ENCODE measurements at regions not wholly inside any gene's neighbourhood (a gene's known extent, or its start where the extent isn't known, plus 50 kb on each side); places are given as distances from the start of the nearest gene placed in this dataset.

GRCh38 chr1:116298746-116299145 is 74.3 kb upstream of the ATP1A1 start:
- no peaks in the 10 kb centered on the region for H3K36me3 ChIP-seq (ENCODE audit: control insufficient read depth, insufficient read depth, low read length)
- H3K27me3 ChIP-seq (replicated peaks; ENCODE audit: control insufficient read depth, insufficient read depth, low read length): no peaks in the 10 kb centered on the region
- no peak for DNase-seq (ENCODE audit: extremely low read depth, insufficient read length)
- TF ChIP-seq CTCF (IDR thresholded peaks at IDR 0.05; ENCODE audit: insufficient read depth, low read length, poor library complexity, severe bottlenecking): no peak
- no peak overlapping the region for H3K4me3 ChIP-seq (replicated peaks; ENCODE audit: low read depth, low read length)

- no peak overlapping the region for H3K4me3 ChIP-seq (replicated peaks; ENCODE audit: low read depth, low read length)
- no peak for DNase-seq (ENCODE audit: extremely low read depth, insufficient read length)
- H3K27me3 ChIP-seq (replicated peaks; ENCODE audit: control insufficient read depth, insufficient read depth, low read length): no peaks in the 10 kb centered on the region
- H3K36me3 ChIP-seq (ENCODE audit: control insufficient read depth, insufficient read depth, low read length): no peaks in the 10 kb centered on the region
- no peak for TF ChIP-seq CTCF (IDR thresholded peaks at IDR 0.05; ENCODE audit: insufficient read depth, low read length, poor library complexity, severe bottlenecking)
Measured at GRCh38 chr1:116299248-116299647, 73.8 kb upstream of the ATP1A1 start.

GRCh38 chr1:116302281-116302680 is 70.8 kb upstream of the ATP1A1 start:
- no peak for TF ChIP-seq CTCF (IDR thresholded peaks at IDR 0.05; ENCODE audit: insufficient read depth, low read length, poor library complexity, severe bottlenecking)
- DNase-seq (ENCODE audit: extremely low read depth, insufficient read length): no peak
- no peaks in the 10 kb centered on the region for H3K36me3 ChIP-seq (ENCODE audit: control insufficient read depth, insufficient read depth, low read length)
- H3K4me3 ChIP-seq (replicated peaks; ENCODE audit: low read depth, low read length): no peak overlapping the region
- no peaks in the 10 kb centered on the region for H3K27me3 ChIP-seq (replicated peaks; ENCODE audit: control insufficient read depth, insufficient read depth, low read length)

- no peaks in the 10 kb centered on the region for H3K27me3 ChIP-seq (replicated peaks; ENCODE audit: control insufficient read depth, insufficient read depth, low read length)
- H3K36me3 ChIP-seq (ENCODE audit: control insufficient read depth, insufficient read depth, low read length): no peaks in the 10 kb centered on the region
- no peak for DNase-seq (ENCODE audit: extremely low read depth, insufficient read length)
- no peak for TF ChIP-seq CTCF (IDR thresholded peaks at IDR 0.05; ENCODE audit: insufficient read depth, low read length, poor library complexity, severe bottlenecking)
- no peak overlapping the region for H3K4me3 ChIP-seq (replicated peaks; ENCODE audit: low read depth, low read length)
Measured at GRCh38 chr1:116306102-116306501, 66.9 kb upstream of the ATP1A1 start.

- DNase-seq (ENCODE audit: extremely low read depth, insufficient read length): no peak
- no peaks in the 10 kb centered on the region for H3K36me3 ChIP-seq (ENCODE audit: control insufficient read depth, insufficient read depth, low read length)
- no peak overlapping the region for H3K4me3 ChIP-seq (replicated peaks; ENCODE audit: low read depth, low read length)
- no peaks in the 10 kb centered on the region for H3K27me3 ChIP-seq (replicated peaks; ENCODE audit: control insufficient read depth, insufficient read depth, low read length)
- no peak for TF ChIP-seq CTCF (IDR thresholded peaks at IDR 0.05; ENCODE audit: insufficient read depth, low read length, poor library complexity, severe bottlenecking)
Measured at GRCh38 chr1:116306840-116307442, 66.1 kb upstream of the ATP1A1 start.

GRCh38 chr1:116308276-116308675 is 64.8 kb upstream of the ATP1A1 start:
- Histone ChIP-seq H3K27me3 (replicated peaks; ENCODE audit: control insufficient read depth, insufficient read depth, low read length) (no peaks in the 10 kb centered on the region), H3K4me3 (replicated peaks; ENCODE audit: low read depth, low read length) (no peak overlapping the region), H3K36me3 (ENCODE audit: control insufficient read depth, insufficient read depth, low read length) (no peaks in the 10 kb centered on the region)
- TF ChIP-seq CTCF (IDR thresholded peaks at IDR 0.05; ENCODE audit: insufficient read depth, low read length, poor library complexity, severe bottlenecking): no peak
- DNase-seq (ENCODE audit: extremely low read depth, insufficient read length): no peak

Measured in GM06990 (cell line).